Skin epidermis (tissue), 12 donors: ENCODE measurements at regions not wholly inside any gene's neighbourhood (a gene's known extent, or its start where the extent isn't known, plus 50 kb on each side); places are given as distances from the start of the nearest gene placed in this dataset.

ENCODE experiments used
- H3K27ac ChIP-seq, 21 experiments: fragments of 200-600 bp; sonication (generic) in 11 of 21; one replicate each; pipeline ENCODE4 v1.5.0; 2020; ENCODE audit warnings: mild to moderate bottlenecking in 3 of 21, inconsistent platforms in 2 of 21, moderate library complexity in 2 of 21
- H3K4me3 ChIP-seq, 7 experiments: fragments of 200-600 bp; sonication (generic) in 2 of 7; one replicate each; pipeline ENCODE4 v1.5.0; 2020; ENCODE audit warnings: inconsistent platforms in 2 of 7, mild to moderate bottlenecking in 2 of 7, moderate library complexity in 1 of 7

GRCh38 chr22:19615867-19616581 is 91.8 kb upstream of the CLDN5 start:
- no peak overlapping the region for H3K4me3 ChIP-seq
- no peak overlapping the region for H3K27ac ChIP-seq

DNA sequence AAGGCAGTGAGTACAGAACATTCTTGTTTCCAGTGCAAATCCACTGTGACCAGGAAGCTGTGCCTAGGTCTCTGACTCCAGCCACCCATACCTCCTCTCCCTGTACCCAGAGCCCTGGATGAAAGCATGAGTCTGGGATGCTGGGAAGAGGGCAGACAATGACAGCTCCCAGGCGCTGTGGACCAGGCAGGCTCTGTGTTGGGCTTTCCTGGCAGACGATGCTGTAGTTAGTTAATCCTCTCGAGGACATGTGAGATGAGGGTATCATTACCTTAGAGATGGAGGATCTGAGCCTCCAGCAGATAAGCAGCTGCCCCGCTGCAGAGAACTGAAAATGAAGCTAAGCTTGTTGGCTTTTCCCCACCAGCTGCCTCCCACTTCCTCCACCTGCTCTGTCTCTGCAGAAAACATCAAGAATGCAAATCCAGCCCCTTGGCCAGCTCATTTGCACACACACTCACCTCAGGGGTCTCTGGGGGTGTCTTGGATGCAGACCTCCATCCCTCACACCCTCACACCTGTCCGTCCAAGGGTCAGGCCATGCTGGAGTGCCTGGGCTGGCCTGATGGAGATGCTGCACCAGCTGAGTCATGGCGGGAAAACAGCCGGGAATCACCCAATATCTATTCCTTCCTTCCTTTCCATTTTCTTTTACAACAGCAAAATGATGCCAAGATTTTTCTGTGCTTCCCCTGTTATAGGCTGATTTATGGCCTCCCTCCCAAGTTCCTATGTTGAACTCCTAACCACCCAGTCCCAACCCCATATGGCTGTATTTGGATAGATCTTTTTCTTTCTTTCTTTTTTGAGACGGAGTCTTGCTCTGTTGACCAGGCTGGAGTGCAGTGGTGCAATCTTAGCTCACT is 94.9 kb upstream of the SEPTIN5 start:
- H3K4me3 ChIP-seq: no peak overlapping the region
- H3K27ac ChIP-seq: peak overlapping the region in 1 of 21 experiments; percentile 14

- no peak overlapping the region for H3K4me3 ChIP-seq
- H3K27ac ChIP-seq: peak overlapping the region in 2 of 21 experiments; percentile 29 to 41
Observed at GRCh38 chr22:19620742-19621371, 93.4 kb upstream of the SEPTIN5 start.

DNA sequence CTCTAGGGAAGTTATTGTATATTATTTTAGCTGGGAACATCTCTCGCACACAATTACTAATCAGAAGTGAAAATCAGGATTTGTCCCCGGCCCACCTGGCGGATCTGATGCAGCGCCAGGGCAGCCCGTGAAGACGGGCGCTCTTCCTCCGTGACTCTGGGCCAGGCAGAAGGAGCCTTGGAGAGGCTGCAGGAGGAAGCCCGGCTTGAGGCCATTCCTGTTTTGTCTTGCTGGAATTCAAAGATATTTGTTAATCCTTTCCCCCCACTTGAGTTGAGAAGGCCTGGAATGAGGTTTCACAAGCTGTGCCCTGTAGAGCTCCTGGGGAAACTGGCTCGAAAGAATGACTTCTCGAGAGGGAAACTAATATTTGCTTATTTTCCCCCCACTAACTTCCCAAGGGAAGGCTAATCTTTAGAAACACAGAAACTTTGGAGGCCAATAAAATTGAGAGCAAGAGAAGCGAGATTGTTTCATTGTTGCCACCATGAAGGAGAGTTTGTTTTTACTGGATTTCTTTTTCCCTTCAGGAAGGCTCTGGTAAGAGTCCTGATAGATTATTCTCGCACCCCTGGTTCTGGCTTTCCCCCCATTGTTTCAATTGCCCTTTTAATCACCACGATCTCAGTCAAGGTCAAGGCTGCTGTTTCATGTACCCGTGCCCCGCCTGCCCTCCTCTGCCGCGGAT is 92.8 kb upstream of the SEPTIN5 start:
- Histone ChIP-seq H3K4me3 (no peak overlapping the region), H3K27ac (peak overlapping the region in 2 of 21 experiments; percentile 28 to 29)

- H3K4me3 ChIP-seq: no peak overlapping the region
- H3K27ac ChIP-seq: peak overlapping the region in 1 of 21 experiments; percentile 28
Observed at GRCh38 chr22:19622061-19622441, 92.3 kb upstream of the SEPTIN5 start.

GRCh38 chr22:19625331-19626041 is 88.8 kb upstream of the SEPTIN5 start:
- H3K4me3 ChIP-seq: no peak overlapping the region
- no peak overlapping the region for H3K27ac ChIP-seq

DNA sequence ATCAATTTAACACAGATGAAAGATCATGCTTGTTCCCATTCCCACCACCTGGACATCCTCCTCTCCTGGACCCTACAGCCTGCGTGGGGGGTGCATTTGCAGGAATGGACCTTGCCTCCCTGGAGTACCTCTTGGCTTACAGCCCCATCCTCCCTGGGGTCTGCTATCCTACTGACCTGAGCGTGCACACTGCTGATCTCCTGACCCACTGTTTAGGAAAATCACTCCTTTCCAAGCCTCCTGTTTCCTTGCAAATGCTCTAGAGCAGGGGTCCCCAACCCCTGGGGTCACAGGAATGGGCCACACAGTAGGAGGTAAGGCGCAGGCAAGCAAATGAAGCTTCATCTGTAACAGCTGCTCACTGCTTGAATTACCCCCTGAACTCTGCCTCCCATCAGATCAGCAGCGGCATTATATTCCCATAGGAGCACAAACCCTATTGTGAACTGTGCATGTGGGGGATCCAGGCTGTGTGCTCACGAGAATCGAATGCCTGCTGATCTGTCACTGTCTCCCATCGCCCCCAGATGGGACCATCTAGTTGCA is 88.2 kb upstream of the SEPTIN5 start:
- no peak overlapping the region for H3K27ac ChIP-seq
- no peak overlapping the region for H3K4me3 ChIP-seq

DNA sequence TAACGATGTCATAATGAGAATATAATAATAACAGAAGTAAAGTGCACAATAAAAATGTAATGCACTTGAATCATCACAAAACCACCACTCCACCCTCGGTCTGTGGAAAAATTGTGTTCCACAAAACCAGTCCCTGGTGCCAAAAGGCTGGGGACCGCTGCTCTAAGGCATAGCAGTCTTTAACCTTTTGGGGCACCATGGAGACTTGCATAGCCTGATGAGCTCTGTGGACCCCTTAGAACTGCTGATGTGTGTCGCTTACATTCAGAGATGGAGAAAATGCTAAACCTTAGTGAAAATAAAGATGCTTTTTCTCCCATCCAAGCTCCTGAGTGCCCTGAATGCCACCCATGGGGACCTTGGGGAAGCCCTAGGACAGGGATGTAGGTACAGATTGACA is 87.6 kb upstream of the SEPTIN5 start:
- no peak overlapping the region for H3K27ac ChIP-seq
- no peak overlapping the region for H3K4me3 ChIP-seq

GRCh38 chr22:19628038-19628776 is 86.1 kb upstream of the SEPTIN5 start:
- Histone ChIP-seq H3K27ac (no peak overlapping the region), H3K4me3 (no peak overlapping the region)

- Histone ChIP-seq H3K4me3 (no peak overlapping the region), H3K27ac (no peak overlapping the region)
Observed at GRCh38 chr22:19629331-19629719, 85.0 kb upstream of the SEPTIN5 start.

DNA sequence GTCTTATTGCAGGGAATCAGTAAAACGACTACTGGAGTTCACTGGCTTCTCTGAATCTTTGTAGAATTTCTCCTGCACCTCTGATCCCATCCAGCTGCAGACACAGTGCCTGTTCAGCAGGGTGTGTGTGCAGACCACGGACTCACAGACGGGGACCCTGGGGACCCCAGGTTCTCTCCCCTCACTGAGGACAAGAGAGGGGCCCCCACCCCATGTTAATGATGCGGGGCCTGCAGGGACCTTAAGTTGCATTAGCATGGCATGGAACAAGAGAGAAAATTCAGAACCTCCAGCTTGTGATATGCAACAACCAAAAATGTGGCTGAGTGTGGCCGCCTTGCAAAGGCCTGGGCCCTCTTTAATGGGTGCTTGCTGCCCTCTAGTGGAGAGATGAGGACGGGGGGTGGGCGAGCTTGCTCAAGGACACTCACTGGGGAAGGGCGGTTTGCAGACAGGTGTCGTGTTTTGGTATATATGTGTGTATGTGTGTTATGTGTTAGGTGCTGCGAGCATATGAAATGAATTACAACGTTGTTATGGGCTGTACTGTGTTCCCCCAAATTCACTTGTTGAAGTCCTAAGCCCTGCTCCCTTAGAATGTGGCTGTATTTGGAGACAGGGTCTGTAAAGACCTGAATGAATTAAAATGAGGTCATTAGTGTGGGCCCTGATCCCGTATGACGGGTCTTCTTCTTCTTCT is 84.4 kb upstream of the SEPTIN5 start:
- Histone ChIP-seq H3K27ac (no peak overlapping the region), H3K4me3 (no peak overlapping the region)

- no peak overlapping the region for H3K27ac ChIP-seq
- H3K4me3 ChIP-seq: no peak overlapping the region
Observed at GRCh38 chr22:19630614-19631013, 83.7 kb upstream of the SEPTIN5 start.

- H3K4me3 ChIP-seq: no peak overlapping the region
Observed at GRCh38 chr22:19631899-19632667, 82.2 kb upstream of the SEPTIN5 start.

DNA sequence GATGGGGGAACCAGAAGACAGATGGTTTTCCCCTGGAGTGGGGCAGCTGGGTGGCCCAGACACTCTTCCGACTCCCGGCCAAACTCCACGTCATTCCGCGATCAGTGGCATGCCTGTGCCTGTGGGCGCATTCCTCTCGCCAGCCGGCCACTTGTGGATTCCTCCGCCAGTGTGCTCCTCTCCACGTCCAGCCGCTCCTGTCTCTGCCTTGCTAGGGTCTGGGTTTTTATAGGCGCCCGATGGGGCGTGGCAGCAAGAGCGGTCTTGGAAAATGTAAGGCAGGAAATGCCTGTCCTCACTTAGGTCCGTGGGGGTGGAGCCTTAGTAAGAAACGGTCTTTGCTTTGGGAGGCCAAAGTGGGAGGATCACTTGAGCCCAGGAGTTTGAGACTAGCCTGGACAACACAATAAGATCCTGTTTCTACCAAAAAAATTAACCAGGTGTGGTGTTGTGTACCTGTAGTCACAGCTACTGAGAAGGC is 81.6 kb upstream of the SEPTIN5 start:
- H3K27ac ChIP-seq: no peak overlapping the region
- no peak overlapping the region for H3K4me3 ChIP-seq

More at GRCh38 chr22:19631899-19632667, 82.2 kb upstream of the SEPTIN5 start:
- no peak overlapping the region for H3K27ac ChIP-seq

DNA sequence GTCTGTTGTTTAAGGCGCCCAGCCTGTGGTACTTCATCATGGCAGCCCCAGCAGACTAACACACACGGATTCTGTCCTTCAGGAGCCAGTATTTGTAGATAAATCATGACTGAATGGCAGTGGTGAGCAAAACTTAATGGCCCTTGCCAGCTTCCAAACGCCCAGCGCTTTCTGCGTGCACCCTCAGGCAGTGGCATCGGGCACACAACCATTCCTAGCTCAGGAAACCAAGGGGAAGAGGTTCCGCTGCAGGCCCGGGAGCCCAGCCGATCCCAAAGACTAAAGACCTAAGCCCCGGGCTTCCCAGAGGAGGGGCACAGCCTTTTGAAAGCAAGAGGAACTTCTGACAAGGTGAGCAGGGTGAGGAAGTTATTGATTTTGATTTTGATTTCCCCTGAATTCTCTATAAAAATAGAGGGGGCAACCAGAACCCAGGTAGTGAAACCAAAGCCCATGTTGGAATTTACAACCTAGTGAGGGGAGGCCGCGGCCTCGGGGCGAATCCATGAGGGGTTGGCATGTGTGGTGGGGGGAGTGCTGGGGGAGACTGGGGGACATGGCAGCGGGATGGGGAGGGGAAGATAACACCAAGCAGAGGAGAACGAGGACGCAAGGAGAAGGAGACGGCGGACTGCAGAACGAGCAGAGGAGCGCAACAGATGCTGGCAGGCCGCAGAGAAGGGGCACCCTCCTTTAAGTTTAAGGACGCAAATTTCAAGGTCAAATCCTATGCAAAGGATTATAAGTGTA is 79.9 kb upstream of the SEPTIN5 start:
- Histone ChIP-seq H3K27ac (no peak overlapping the region), H3K4me3 (no peak overlapping the region)

- no peak overlapping the region for H3K27ac ChIP-seq
- H3K4me3 ChIP-seq: no peak overlapping the region
Observed at GRCh38 chr22:19635644-19636043, 78.7 kb upstream of the SEPTIN5 start.
